ENCODE measurements at regions not wholly inside any gene's neighbourhood (a gene's known extent, or its start where the extent isn't known, plus 50 kb on each side); places are given as distances from the start of the nearest gene placed in this dataset.

- no peak for TF ChIP-seq ADNP (tag; IDR thresholded peaks at IDR 0.05)
Observed at GRCh38 chr9:105030285-105030684, 102.3 kb upstream of the ABCA1 start (continued).

- H3K9me1 ChIP-seq (ENCODE audit: control insufficient read depth, insufficient read depth, low read length) = no peaks in the 10 kb centered on the region
- no peak overlapping the region for H3K27ac ChIP-seq (ENCODE audit: extremely low read depth, low read depth, low read length)
- DNase-seq (ENCODE audit: extremely low read depth in 1 of 4, low spot score in 3 of 4) (no peak), ATAC-seq (no peak), FAIRE-seq (no peak)
- H3K9ac ChIP-seq (ENCODE audit: insufficient read depth in 1 of 2, low read depth in 2 of 2, low read length in 2 of 2) = no peak overlapping the region
- H3K79me2 ChIP-seq (ENCODE audit: control insufficient read depth, insufficient read depth, low read length) = no peaks in the 10 kb centered on the region
- no peaks in the 10 kb centered on the region for H3K36me3 ChIP-seq (ENCODE audit: control insufficient read depth, insufficient read depth, low read length)
- intact Hi-C loops (cut with micrococcal nuclease) (no loop called here), in situ Hi-C loops (cut with MboI) (no loop called here)
- H2AFZ ChIP-seq (ENCODE audit: low read depth, low read length) = no peak overlapping the region
- no peaks in the 10 kb centered on the region for H4K20me1 ChIP-seq (replicated peaks; ENCODE audit: control insufficient read depth, insufficient read depth, low read length)
- no peaks in the 10 kb centered on the region for H3K27me3 ChIP-seq (ENCODE audit: control insufficient read depth in 2 of 2, insufficient read depth in 2 of 2, low read length in 2 of 2)
- ChIA-PET CTCF (ENCODE audit: low intra/inter-chr PET ratio) (no interaction called here), POLR2A (no interaction called here)
- no peak overlapping the region for H3K4me2 ChIP-seq (ENCODE audit: insufficient read depth, low read length)
- H3K4me3 ChIP-seq = no peak overlapping the region
- no peaks in the 10 kb centered on the region for H3K4me1 ChIP-seq (replicated peaks in 1 of 2; ENCODE audit: control insufficient read depth in 2 of 2, insufficient read depth in 2 of 2, low read length in 2 of 2)
- BruUV-seq (replicated peaks) = no TSS peak
- no peaks in the 10 kb centered on the region for H3K9me3 ChIP-seq (replicated peaks; ENCODE audit: control insufficient read depth, insufficient read depth, low read depth, low read length)
- 0% methylated on average over 1 of the region's 1 CpG for WGBS (ENCODE audit: insufficient coverage, low coverage, missing lambda C conversion rate)
- TF ChIP-seq RREB1 (CRISPR knock-in tag; IDR thresholded peaks at IDR 0.05) (no peak), HDAC3 (IDR thresholded peaks at IDR 0.05; ENCODE audit: borderline replicate concordance, partially characterized antibody) (no peak), WHSC1 (IDR thresholded peaks at IDR 0.05; ENCODE audit: low read length) (no peak), SRSF7 (optimal IDR thresholded peaks at IDR 0.05; ENCODE audit: low read depth, low read length) (no peak), KLF6 (CRISPR knock-in tag; IDR thresholded peaks at IDR 0.05; ENCODE audit: borderline replicate concordance) (no peak), ZNF282 (CRISPR knock-in tag; IDR thresholded peaks at IDR 0.05) (no peak), MAFF (IDR thresholded peaks at IDR 0.05; ENCODE audit: low read length) (no peak), SFPQ (IDR thresholded peaks at IDR 0.05; ENCODE audit: low read depth, low read length) (no peak), HES1 (IDR thresholded peaks at IDR 0.05; ENCODE audit: low read depth) (no peak), ZNF584 (CRISPR knock-in tag; IDR thresholded peaks at IDR 0.05; ENCODE audit: low read depth) (no peak), CREB5 (CRISPR knock-in tag; IDR thresholded peaks at IDR 0.05) (no peak), MAFK (IDR thresholded peaks at IDR 0.05; ENCODE audit: low read length) (no peak)
Observed at GRCh38 chr9:105037139-105037538, 109.2 kb upstream of the ABCA1 start.

Data from K562 (cell line).